ENCODE measurements at regions not wholly inside any gene's neighbourhood (a gene's known extent, or its start where the extent isn't known, plus 50 kb on each side); places are given as distances from the start of the nearest gene placed in this dataset.
A peak's percentile ranks its signal among the peaks of the same experiment; 100 is the strongest.

DNA sequence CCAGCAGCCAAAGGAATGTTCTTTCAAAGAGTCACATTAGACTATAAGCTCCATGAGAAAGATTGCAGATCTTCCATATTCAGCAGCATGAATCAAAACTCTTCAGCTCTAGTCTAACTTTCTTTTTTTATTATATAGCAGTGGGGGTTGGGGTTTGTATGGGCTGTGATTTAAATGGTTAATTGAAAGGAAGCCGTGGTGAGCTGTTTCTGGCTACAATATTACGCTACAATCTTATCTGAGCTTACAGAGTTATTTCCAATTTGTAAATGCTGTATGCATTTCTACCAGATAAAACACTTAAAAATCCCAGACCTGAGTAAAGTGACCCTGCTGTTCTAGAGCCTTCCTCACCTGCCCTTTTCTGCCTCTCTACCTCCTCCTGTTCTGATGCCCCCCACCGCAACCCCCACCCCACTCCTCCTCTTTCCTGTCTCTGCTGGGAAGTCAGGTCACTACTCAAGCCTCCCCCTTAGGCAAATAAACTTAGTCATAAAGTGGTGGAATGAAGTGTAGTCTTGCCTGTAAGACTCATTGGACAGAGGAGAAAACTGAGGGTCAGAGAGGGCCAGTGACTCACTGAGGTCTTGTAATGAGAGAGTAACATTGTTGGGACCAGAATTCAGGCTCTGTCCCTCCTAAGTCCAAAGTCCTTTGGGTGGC lies 1089.5 kb downstream of the BCL11B start:
- DNase-seq, result peak; percentile 79

DNA sequence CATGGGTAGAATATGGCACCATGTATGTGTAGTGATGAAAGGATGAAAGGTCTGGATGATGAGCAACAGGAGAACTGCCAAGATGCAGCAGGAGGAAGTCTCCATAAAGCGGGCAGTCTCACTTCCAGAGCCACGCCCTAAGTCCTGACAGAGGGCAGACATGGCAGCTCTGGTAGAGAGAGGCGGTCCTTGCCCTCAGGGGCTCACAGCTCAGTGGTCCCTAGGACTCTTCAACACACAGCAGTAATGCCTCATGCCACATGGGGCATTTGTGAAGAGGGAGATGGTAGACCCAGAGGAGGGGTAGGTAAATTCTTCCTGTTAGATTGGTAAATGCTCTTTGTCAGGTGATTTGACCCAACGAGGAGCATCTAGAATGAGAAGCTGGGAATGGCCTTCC lies 1088.4 kb downstream of the BCL11B start:
- no peak for DNase-seq

DNA sequence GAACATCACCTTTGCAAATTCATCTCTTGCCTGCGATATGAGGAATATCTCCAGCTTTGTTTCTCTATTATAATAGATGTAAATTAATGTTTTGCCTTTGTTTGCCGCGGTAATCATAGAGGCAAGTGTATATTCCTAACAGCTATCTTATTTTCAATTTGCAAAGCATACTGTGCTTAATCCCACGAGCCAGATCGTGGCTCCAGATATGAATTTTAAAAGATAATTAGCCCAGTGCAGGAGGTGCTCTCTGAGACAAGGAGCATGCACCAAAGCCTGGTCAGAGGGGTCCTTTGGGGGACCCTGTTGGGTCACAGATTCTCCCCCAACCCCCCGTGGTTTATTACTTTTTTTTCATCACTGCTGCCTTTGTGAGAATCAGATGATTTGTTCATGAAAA lies 1087.5 kb downstream of the BCL11B start:
- no peak for DNase-seq

DNA sequence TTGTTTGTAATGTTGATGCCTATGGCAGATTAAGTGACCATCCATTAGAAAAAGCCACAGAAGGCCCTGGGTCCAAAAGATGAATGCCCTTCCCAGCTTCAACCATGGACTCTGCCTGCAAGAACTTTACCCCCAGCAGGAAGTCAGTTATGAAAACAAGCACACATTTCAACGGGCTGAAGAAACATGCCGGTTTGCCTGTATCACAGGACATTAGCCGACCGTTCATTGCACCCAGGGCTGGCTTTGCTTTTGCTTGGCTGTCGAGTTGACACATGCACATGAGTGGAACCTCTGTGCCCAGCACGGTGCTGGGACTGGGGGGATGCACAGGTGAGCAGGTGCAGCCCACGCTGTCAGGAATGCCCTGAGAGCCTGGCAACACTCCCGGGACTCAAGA lies 1087.0 kb downstream of the BCL11B start:
- DNase-seq, result no peak

DNA sequence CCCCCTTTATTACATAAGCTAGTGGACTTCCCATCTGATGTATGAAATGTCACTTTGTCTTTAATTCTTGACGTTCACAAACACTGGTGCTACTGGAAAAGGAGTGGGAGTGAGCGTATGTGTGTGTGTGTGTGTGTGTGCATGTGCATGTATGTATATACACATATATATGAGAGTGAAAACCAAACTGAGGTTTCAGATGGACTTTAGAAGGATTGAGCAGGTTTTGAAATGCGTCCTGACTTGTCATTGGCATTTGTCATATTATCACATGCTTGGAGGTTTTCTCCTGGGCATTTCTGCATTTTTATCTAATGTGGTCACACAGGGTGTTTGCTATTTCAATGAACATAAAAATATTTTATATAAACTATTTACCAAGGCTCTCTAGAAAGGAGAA lies 1085.9 kb downstream of the BCL11B start:
- no peak for DNase-seq

DNA sequence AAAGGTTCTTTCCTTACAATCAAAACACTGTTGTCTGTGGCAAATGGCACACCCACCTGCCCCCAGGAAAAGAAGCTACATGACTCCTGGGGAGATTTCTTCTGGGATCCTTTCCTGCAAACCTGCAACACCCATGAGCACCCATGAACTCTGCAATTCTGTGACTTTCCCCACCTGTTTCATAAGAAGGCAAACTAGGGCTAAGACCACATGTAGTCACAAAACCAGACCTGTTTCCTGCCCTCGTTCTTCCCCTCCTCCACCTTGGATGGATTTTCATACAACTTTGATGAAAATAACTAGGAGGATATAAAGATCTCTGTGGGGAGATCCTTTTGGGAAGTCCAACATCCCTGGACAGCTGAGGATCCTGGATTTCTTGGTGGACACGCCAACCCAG lies 1084.7 kb downstream of the BCL11B start:
- no peak for DNase-seq

DNA sequence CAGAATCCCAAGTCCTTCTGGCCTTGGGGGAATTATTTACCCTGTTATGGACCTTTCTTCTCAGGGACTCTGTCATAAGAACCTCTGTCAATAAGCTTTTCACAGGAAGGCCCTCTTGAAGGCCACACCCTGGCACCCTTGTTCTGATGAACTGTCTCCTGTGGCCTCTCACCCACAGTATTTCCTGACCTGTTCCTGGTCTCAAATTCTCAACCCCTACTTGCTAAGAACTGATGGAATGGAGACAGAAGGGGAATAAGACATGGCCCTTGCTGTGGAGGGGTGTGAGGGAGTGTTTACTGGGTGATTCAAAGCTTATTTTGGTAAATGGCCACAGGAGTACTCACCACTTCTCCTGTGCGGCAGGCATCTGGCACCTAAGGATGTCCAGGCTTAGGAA lies 1082.9 kb downstream of the BCL11B start:
- DNase-seq, result peak; percentile 58

DNA sequence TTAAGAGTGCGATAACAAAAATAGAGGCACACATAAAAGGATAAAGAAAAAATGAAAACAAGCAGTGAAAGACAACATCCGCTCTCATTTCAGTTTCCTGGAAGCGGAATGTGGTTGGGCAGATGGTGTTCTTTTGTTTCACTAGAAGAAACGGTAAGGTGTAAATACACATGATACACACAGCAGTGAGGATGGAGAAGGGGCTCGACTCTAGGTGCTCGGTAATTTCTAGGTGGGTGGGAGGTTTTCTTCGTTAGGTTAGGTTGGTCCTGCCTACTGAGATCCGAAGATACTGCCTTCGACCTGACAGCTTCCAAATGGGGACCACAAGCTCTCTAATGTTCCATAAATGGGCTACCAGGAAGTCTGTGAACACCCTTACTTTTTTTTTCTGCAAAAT lies 1082.5 kb downstream of the BCL11B start:
- peak; percentile 55 for DNase-seq

DNA sequence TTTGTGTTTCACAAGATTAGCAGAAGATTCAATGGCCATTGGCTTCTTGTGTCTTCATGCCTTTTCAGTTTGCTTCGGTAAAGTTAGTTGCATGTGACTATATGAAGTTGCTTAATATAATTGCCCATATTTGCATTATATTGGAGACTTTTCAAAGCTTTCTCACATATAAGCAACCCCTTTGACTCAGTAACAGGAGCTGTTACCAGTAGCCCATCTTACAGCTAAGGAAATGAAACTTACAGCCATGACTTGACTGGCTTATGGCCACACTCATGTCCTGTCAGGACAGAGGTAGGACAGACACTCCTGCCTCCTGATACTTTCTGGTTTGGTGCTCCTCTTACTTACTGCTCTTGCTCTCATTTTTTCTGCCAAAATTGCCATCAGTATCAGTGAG lies 1082.1 kb downstream of the BCL11B start:
- no peak for DNase-seq

DNA sequence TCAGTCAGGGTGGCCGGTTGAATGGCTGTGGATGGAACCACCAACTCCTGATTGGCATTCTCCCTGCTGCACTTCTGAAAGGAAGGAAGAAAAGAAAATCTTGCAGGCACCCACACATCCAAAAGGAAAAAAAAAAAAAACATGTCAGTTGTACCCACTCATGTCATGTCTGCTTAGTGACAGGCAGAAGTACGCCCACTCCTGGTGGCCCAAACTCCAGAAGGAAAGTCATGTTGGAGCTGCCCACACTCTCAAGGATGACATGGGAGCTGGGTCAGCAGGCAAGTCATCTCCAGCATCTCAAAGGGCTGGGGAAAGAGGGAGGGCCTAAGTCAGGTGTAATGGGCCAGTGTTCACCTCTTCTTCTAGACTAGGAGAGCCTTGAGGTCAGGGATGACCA lies 1079.1 kb downstream of the BCL11B start:
- no peak for DNase-seq

DNA sequence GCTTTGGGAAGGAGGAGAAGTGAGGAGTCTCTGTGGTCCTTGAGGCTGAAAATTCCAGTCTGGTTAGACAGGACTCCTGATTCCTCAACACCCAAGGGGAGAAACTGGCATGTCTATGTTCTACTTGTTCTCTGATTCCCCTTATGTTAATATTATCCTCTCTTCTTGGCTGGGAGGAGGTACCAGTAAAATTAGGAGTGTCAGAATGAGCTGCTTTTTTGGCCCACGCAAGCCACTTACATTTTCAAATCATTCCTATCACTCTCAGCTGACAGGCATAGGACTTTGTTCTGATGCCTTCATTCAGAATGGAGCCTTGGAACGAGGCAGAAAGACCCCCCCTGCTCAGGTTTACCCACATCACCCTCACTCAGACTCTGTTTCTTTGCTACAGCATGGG lies 1077.2 kb downstream of the BCL11B start:
- DNase-seq, result no peak

DNA sequence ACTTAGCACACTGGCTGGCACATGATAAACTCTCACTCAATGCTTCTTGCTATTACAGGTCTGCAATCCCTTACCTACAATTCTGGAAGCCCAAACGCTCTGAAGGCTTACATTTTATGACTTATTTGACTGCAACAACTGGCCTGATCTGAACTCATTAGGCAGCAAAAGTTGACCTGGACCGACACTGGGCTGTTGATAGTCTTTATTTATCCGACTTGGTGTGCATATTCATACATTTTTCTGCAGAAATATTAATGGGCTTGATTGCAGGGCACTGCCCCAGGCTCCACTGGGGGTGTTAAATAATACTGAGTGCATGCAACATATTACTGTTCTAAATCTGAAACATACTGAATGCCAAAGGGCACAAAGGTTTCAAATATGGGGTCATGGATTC lies 1076.7 kb downstream of the BCL11B start:
- no peak for DNase-seq

DNA sequence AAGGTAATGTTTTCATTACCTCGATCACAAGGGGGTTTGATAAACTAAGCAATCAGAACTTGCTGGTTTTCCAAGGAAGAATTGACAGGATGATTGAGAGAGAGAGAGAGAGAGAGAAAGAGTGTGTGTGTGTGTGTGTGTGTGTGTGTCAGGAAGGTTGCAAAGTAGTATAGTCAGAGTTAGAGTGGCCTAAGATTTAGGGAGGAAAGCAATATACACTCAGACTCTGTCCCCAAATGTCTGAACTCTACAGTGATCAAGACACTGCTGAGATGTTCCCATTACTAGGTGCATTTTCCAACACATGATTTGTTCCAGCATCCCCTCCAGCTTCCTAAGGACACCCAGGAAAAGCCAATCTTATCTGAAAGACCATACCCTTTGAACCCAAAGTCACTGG lies 1074.1 kb downstream of the BCL11B start:
- no peak for DNase-seq

DNA sequence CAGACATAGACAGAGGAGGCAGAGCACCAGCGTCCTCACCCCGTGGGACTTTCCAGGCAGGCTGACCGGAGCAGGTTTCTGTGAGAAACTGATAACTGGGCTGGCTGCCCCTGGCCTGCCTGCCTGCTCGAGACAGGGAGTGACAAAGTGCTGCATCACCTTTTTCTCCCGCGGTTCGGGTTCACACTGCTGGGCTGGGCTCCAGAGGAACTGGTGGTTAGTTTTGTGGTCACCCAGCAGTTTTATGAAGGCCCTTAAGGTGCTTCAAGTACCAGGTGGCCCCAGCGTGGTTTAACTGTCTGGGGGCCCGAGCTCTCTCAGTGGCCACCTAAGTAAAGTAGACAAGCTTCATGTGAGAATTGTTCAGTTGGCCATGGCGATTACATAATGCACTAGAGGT lies 1073.6 kb downstream of the BCL11B start:
- peak; percentile 69 for DNase-seq

DNA sequence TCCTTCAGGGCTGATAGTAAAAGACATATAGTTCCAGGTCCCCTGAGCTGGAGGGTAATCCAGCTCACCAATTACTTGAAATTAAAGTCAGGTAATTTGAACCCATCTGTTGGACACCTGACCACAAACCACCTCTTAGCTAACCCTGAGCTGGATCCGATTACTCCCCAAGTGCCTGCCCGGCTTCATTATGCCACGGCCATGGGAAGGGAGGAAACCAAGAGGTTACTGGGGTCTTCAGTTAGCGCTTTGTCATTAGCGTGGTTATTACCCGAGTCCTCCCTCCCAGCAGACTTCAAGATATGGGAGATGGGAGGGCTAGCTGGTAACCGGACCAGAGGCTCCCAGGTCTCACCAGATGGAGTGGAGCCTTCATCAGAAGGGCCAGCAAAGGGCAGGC lies 1071.4 kb downstream of the BCL11B start:
- DNase-seq, result no peak

DNA sequence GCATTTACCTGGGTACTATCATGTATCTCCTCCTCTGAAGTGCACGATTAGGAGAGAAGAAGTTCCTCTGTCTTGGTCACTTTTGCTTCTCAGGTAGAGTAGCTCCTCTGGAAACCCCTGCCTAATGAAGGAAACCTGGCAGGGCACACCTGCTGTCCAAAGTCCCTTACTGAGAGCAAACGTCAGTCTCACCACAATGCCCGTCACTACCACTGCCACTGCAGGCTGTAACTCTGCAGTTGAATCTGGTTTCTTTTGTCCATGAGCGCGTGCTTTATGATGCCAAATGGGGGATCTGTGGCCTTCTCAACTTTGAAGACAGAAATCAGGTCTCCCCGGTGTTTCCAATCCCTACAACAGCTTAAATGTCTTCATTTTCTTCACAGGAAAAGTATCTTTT lies 1068.6 kb downstream of the BCL11B start:
- no peak for DNase-seq

DNA sequence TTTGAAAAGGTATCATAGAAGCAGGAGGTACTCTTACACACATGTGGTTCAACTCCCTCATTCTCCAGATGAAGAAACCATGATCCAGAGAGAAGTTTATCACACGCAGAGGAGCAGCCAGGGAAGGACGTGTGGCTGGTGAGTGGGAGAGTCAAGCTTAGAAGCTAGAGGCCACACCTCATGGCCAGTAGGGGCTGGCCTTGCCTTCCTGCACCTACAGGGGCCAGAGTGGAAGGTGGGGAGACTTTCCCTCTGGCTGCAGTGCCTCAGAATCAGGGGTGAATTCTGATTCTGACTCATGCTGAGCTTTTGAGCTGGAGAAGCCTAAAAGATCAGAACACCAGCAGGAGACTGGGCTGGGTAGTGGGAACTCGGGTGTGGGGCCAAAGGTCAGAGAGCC lies 1067.9 kb downstream of the BCL11B start:
- no peak for DNase-seq

DNA sequence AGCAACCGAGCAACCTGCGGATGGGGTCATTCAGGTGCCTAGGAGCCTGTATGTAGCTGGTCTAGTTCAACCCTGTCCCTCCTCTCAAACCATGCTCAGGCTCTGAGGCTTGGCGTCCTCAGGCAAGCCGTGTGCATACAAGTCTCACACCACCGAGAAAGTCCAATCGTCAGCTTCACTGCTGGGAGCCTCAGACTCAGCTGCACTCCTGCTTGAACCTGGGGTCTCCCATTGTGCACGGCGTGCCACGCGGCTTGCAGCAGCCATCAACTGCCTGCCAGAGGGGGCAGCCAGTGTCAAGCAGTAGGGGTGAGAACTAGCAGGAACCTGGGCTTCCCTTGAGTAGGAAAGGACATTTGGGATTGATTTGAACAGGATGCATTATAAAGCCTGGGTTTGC lies 1064.6 kb downstream of the BCL11B start:
- DNase-seq, result no peak

DNA sequence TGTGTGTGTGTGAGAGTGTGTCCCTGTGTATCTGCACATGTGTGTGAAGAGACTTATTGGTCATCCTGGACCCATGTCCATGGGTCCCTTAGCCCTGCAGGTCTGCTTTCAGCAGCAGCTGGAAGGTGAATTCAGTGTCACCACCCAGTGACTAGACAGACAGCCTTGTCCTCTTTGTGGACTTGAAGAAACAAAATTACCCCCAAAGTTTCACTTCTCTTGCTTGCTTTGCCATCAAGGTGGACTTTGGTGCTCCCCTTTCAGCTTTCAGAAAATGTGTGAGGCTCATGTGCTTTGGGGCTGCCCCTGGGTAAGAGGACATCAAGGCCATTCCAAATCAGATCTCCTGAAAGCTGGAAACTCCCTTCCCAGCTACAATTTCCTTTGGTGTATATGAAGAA lies 1063.8 kb downstream of the BCL11B start:
- DNase-seq, result no peak

DNA sequence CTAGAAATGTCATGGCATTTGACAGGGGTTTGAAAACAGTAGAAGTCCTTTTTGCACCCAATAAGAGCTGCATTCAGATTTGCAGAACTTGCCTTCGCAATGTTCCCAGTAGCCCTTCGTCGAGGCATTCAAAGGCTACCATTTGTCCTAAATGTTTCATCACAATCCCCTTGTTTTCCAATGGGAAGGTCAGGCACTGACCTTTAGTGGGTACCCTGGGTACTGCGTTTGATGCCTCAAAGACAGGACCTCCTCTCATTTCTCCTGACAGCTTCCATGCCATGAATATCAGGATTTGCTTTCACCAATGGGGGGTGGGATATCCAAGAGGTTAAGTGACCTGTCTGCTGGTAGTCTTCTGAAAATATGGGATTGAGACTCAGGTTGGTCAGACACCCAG lies 1063.1 kb downstream of the BCL11B start:
- no peak for DNase-seq

DNA sequence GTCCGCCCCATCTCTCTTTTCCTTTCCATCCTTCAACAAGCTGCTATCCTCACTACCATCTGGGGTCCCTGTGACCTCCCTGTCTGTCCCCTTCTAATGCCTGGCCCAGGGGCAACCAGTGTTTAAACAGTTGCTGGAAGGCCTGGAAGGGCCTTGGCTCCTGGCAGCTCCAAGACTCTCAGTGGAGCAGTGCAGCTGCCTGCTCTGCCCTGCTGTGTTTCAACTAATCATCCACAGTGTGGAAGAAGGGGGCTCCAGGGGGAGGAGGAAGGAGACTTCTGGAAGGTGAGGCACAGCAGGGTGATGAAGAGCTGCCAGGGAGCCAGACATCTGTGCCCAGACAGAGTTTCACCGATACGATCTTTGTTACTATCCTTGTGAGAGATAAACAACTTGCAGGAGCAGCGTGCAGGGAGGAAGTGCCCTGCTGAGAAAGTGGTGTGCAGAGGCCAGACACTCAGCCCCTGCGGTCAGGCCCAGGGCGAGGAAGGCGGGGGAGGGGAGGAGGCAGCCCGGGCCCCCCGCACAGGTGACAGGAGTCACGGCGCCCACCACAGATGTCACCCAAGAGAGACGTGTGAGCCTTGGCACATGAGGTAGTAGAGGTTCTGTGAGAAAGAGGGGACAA lies 1061.8 kb downstream of the BCL11B start:
- peak; percentile 62 for DNase-seq

DNA sequence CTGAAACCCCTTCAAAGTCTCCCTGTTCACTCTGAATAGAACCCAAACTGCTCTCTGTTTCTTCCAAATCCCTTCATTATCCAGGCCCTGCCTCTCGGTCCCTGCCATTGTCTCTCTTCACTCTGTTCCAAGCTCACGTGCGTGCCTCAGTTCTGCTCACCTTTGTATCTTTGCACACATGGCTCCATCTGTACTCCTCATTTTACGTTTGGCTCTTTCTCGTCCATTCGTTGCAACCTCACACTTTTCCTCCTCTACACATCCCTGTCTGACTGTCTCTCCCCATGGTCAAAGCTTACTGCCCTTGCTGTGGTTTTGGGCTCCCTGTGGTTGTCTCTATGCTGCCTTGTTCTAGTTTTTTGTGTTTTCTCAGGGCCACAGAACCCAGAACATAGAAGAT lies 1054.5 kb downstream of the BCL11B start:
- no peak for DNase-seq

DNA sequence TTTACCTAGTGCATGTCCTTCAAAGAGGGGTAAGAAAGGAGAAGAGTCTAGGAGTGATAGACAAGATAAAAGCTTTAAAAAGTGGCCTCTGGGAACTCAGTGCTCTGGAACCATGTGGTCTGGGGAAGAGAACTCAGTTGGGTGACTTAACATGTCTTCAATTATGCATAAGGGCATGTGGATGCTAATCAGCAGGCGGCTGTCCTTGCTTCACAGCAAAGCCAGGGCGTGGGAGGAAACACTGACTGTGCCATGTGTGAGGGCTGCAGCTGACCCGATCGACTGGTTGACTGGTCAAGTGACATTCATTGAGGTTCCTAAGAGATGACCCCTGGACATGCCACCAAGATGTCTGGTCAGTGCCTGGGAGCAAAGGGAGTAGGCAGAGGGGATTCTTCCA lies 1053.8 kb downstream of the BCL11B start:
- no peak for DNase-seq

DNA sequence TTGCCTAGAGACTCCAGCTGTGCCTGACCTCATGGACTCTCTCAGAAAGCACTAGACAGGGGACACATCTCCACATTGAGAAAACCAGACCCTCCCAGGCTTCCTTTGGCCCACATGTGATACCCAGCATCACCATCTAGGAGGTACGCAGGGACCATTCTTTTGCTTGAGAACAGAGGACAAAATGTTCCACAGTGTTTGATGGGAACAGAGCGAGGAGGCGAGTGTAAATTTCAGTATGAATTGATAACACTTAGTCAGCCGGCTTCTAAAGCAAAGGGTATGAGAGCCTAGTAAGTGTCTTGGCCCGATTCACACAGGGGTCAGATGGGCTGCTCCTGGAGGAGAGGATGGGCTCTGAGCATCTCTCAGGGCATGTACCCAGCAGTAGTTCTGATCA lies 1052.4 kb downstream of the BCL11B start:
- DNase-seq, result peak; percentile 44

DNA sequence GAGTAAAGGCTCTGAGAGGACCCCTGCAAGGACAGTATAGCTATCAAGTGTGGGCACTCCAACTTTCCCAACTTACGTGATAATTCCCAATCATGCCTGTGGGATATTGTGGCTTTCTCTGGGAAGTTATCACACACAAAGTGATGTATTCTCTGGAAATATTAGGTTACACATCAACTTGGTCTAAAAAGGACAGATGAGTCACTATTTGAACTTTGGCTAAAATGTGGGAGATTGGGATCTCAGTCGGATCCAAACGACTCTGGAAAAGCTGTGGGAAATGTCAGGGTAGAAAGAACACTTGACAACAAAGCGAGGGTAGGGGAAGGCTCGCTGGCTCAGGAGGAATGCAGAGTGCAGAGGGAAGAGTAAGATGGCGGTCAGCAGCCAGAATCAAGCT lies 1048.9 kb downstream of the BCL11B start:
- no peak for DNase-seq
